Mucosa of rectum (tissue), 2 donors: ENCODE measurements at regions not wholly inside any gene's neighbourhood (a gene's known extent, or its start where the extent isn't known, plus 50 kb on each side); places are given as distances from the start of the nearest gene placed in this dataset.

Source experiments
- H3K27ac ChIP-seq, 2 donors: one replicate each; pipeline ENCODE4 v1.7.0; 2013; ENCODE audit warnings: inconsistent platforms in 2 of 2, low read depth in 2 of 2, low read length in 2 of 2
- H3K27me3 ChIP-seq, 2 donors: one replicate each; pipeline ENCODE4 v1.7.0; 2013; ENCODE audit warnings: low read length in 2 of 2; ENCODE audit not compliant: control insufficient read depth in 2 of 2, insufficient read depth in 2 of 2
- H3K36me3 ChIP-seq, 2 donors: one replicate each; pipeline ENCODE4 v1.7.0; 2013; ENCODE audit warnings: low read length in 2 of 2; ENCODE audit not compliant: control insufficient read depth in 2 of 2, insufficient read depth in 2 of 2
- H3K4me1 ChIP-seq, 2 donors: one replicate each; pipeline ENCODE4 v1.7.0; 2013; ENCODE audit warnings: low read length in 2 of 2, mild to moderate bottlenecking in 1 of 2; ENCODE audit not compliant: control insufficient read depth in 2 of 2, insufficient read depth in 2 of 2
- H3K4me3 ChIP-seq, 2 donors: one replicate each; pipeline ENCODE4 v1.7.0; 2013; ENCODE audit warnings: low read length in 2 of 2
- H3K9ac ChIP-seq, 2 donors: one replicate each; pipeline ENCODE4 v1.7.0; 2013; ENCODE audit warnings: low read length in 2 of 2, low read depth in 1 of 2, mild to moderate bottlenecking in 1 of 2
- H3K9me3 ChIP-seq, 2 donors: one replicate each; pipeline ENCODE4 v1.7.0; 2013; ENCODE audit warnings: low read length in 2 of 2; ENCODE audit not compliant: control insufficient read depth in 2 of 2
- donor health status: healthy.
- donor health status: Normal muscosa, but diverticular disease.

- H3K9me3 ChIP-seq, result no peaks in the 10 kb centered on the region
- no peaks in the 10 kb centered on the region for H3K27me3 ChIP-seq
- no peaks in the 10 kb centered on the region for H3K4me1 ChIP-seq
- no peaks in the 10 kb centered on the region for H3K36me3 ChIP-seq
- no peak overlapping the region for H3K27ac ChIP-seq
- no peak overlapping the region for H3K4me3 ChIP-seq
- no peak overlapping the region for H3K9ac ChIP-seq
These were observed 75.5 kb downstream of the PHETA1 start for GRCh38 chr12:111293266-111294009.

- H3K36me3 ChIP-seq, result no peaks in the 10 kb centered on the region
- H3K27me3 ChIP-seq, result no peaks in the 10 kb centered on the region
- H3K9me3 ChIP-seq, result no peaks in the 10 kb centered on the region
- no peak overlapping the region for H3K9ac ChIP-seq
- H3K4me1 ChIP-seq, result no peaks in the 10 kb centered on the region
- no peak overlapping the region for H3K4me3 ChIP-seq
- no peak overlapping the region for H3K27ac ChIP-seq
These were observed 77.5 kb downstream of the PHETA1 start for GRCh38 chr12:111291357-111291756.

- Histone ChIP-seq H3K27me3 (no peaks in the 10 kb centered on the region), H3K4me3 (no peak overlapping the region), H3K4me1 (no peaks in the 10 kb centered on the region), H3K9me3 (no peaks in the 10 kb centered on the region), H3K27ac (no peak overlapping the region), H3K9ac (no peak overlapping the region), H3K36me3 (no peaks in the 10 kb centered on the region)
These were observed 80.1 kb downstream of the PHETA1 start for GRCh38 chr12:111288771-111289170.

- H3K9me3 ChIP-seq, result no peaks in the 10 kb centered on the region
- no peak overlapping the region for H3K27ac ChIP-seq
- H3K36me3 ChIP-seq, result no peaks in the 10 kb centered on the region
- no peaks in the 10 kb centered on the region for H3K27me3 ChIP-seq
- no peaks in the 10 kb centered on the region for H3K4me1 ChIP-seq
- H3K9ac ChIP-seq, result no peak overlapping the region
- H3K4me3 ChIP-seq, result no peak overlapping the region
These were observed 81.6 kb downstream of the PHETA1 start for GRCh38 chr12:111287125-111287900.

DNA sequence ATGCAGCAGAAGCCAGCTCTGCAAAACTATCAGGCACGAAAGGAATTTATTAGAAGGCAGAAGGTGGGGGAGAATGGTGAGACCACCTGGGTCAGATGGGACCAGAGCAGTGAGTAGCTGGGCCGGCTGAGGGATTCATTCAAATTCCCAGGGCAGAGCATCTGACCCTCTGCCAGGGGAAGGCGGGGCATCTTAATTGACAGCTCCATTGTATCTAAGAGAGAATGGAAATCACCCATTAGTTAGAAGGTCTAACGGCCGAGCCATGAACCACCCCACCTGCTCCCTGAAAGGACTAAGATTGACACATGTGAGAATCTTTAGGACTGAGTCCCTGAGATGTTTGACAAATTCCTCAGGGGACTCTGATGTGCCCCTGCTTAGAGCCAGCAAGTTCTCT lies 83.7 kb downstream of the PHETA1 start:
- Histone ChIP-seq H3K36me3 (no peaks in the 10 kb centered on the region), H3K4me1 (no peaks in the 10 kb centered on the region), H3K27me3 (no peaks in the 10 kb centered on the region), H3K9ac (no peak overlapping the region), H3K9me3 (peaks cover 0 to 10% of the 10 kb centered on the region in 2 donors), H3K27ac (no peak overlapping the region), H3K4me3 (no peak overlapping the region)

GRCh38 chr12:111284709-111285108 lies 84.2 kb downstream of the PHETA1 start:
- Histone ChIP-seq H3K4me3 (no peak overlapping the region), H3K4me1 (no peaks in the 10 kb centered on the region), H3K27me3 (no peaks in the 10 kb centered on the region), H3K36me3 (no peaks in the 10 kb centered on the region), H3K27ac (no peak overlapping the region), H3K9ac (no peak overlapping the region), H3K9me3 (peaks cover 0 to 10% of the 10 kb centered on the region in 2 donors)

GRCh38 chr12:111283966-111284365 lies 84.9 kb downstream of the PHETA1 start:
- Histone ChIP-seq H3K36me3 (no peaks in the 10 kb centered on the region), H3K4me3 (no peak overlapping the region), H3K27ac (no peak overlapping the region), H3K9ac (no peak overlapping the region), H3K4me1 (no peaks in the 10 kb centered on the region), H3K9me3 (peaks cover 0 to 10% of the 10 kb centered on the region in 2 donors), H3K27me3 (no peaks in the 10 kb centered on the region)

DNA sequence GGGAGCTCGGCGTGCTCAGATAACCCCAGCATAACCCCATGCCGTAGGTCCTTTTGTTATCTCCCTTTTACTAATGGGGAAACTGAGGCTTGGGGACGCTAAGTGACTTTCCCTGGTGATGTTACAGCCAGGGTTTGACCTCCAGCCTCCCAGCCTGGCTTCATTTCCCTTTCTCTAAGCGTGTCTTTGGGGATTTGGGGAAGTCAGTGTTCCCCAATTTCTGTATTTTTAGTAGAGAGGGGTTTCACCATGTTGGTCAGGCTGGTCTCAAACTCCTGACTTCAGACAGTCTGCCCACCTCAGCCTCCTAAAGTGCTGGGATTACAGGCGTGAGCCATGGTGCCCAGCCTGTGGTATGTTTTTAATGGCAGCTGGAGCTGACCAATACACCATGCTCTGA lies 85.4 kb downstream of the PHETA1 start:
- Histone ChIP-seq H3K27ac (no peak overlapping the region), H3K9me3 (peaks cover 0 to 10% of the 10 kb centered on the region in 2 donors), H3K36me3 (no peaks in the 10 kb centered on the region), H3K4me3 (no peak overlapping the region), H3K4me1 (no peaks in the 10 kb centered on the region), H3K9ac (no peak overlapping the region), H3K27me3 (no peaks in the 10 kb centered on the region)

DNA sequence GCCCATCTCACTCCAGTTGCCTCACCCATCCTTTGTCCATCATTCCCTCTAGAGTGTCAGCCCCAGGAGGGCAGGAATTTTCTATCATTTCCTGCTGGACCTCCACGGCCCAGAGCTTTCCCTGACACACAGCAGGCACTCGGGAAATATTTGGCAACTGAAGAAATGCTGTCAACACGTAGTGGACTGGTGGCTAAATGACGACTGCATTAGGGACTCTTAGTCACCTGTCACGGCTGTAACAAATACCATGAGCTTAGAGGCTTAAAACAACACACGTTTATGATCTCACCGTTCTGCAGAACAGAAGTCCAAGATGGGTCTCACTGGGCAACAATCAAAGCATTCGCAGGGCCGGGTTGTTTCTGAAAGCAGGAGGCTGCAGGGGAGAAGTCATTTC lies 91.3 kb downstream of the PHETA1 start:
- Histone ChIP-seq H3K9ac (no peak overlapping the region), H3K27ac (no peak overlapping the region), H3K4me1 (no peaks in the 10 kb centered on the region), H3K9me3 (peaks cover 0 to 10% of the 10 kb centered on the region in 2 donors), H3K36me3 (no peaks in the 10 kb centered on the region), H3K4me3 (no peak overlapping the region), H3K27me3 (peaks cover 4 to 5% of the 10 kb centered on the region in 2 donors)

- H3K9ac ChIP-seq, result no peak overlapping the region
- H3K4me1 ChIP-seq, result no peaks in the 10 kb centered on the region
- H3K36me3 ChIP-seq, result no peaks in the 10 kb centered on the region
- no peak overlapping the region for H3K4me3 ChIP-seq
- peaks cover 4 to 5% of the 10 kb centered on the region in 2 donors for H3K27me3 ChIP-seq
- peaks cover 0 to 7% of the 10 kb centered on the region in 2 donors for H3K9me3 ChIP-seq
- no peak overlapping the region for H3K27ac ChIP-seq
These were observed 92.7 kb downstream of the PHETA1 start for GRCh38 chr12:111276146-111276545.
